Fibroblast of lung (primary cell): ENCODE measurements at regions not wholly inside any gene's neighbourhood (a gene's known extent, or its start where the extent isn't known, plus 50 kb on each side); places are given as distances from the start of the nearest gene placed in this dataset.

ENCODE experiments used
- DNase-seq, 2 donors: peaks; one replicate each; pipeline versions ENCODE4 v3.0.0 to v3.0.0-alpha.2; 2010; ENCODE audit warnings: low read depth in 2 of 2
- H2AFZ ChIP-seq: 2 replicates; pipeline ENCODE4 v1.5.1; 2012; ENCODE audit warnings: low read length, control low read depth, inconsistent platforms
- H3K27ac ChIP-seq: 2 replicates; pipeline ENCODE4 v1.5.1; 2011; ENCODE audit warnings: low read length, control low read depth; ENCODE audit not compliant: insufficient read depth
- H3K27me3 ChIP-seq: 2 replicates; pipeline ENCODE4 v1.5.1; 2011; ENCODE audit warnings: mild to moderate bottlenecking, low read length; ENCODE audit not compliant: control insufficient read depth, insufficient read depth
- H3K36me3 ChIP-seq: 2 replicates; pipeline ENCODE4 v1.5.1; 2011; ENCODE audit warnings: low read length; ENCODE audit not compliant: control insufficient read depth, insufficient read depth
- H3K4me1 ChIP-seq: 2 replicates; pipeline ENCODE4 v1.5.1; 2011; ENCODE audit warnings: low read length; ENCODE audit not compliant: control insufficient read depth, insufficient read depth; ENCODE audit errors: extremely low read depth
- H3K4me2 ChIP-seq: 2 replicates; pipeline ENCODE4 v1.5.1; 2011; ENCODE audit warnings: low read length, control low read depth; ENCODE audit not compliant: insufficient read depth; ENCODE audit errors: extremely low read depth
- H3K4me3 ChIP-seq, 4 experiments: fragments of 200-600 bp in 1 of 4; sonication (generic) in 1 of 4; replicated peaks in 1 of 4; 2 replicates each; pipeline ENCODE4 v1.5.1; 2011 to 2016; ENCODE audit warnings: low read length in 4 of 4, low read depth in 3 of 4, mild to moderate bottlenecking in 3 of 4, control low read depth in 2 of 4, inconsistent platforms in 1 of 4, mixed read lengths in 1 of 4; ENCODE audit not compliant: insufficient read depth in 1 of 4; ENCODE audit errors: control extremely low read depth in 1 of 4
- H3K79me2 ChIP-seq: 2 replicates; pipeline ENCODE4 v1.5.1; 2012; ENCODE audit warnings: mild to moderate bottlenecking, low read length, inconsistent platforms; ENCODE audit not compliant: control insufficient read depth, insufficient read depth
- H3K9ac ChIP-seq: 2 replicates; pipeline ENCODE4 v1.5.1; 2011; ENCODE audit warnings: mild to moderate bottlenecking, low read length, control low read depth; ENCODE audit not compliant: insufficient read depth
- H3K9me3 ChIP-seq: 2 replicates; pipeline ENCODE4 v1.5.1; 2012; ENCODE audit warnings: low read depth, low read length; ENCODE audit not compliant: control insufficient read depth, insufficient read depth
- H4K20me1 ChIP-seq: 2 replicates; pipeline ENCODE4 v1.5.1; 2011; ENCODE audit warnings: low read length; ENCODE audit not compliant: control insufficient read depth, insufficient read depth; ENCODE audit errors: extremely low read depth
- CTCF ChIP-seq, 2 donors: IDR thresholded peaks in 1 of 2; conservative IDR thresholded peaks in 1 of 2; 1 replicate in 1 of 2; 2 replicates in 1 of 2; pipeline ENCODE4 v1.5.1; 2011 to 2012; ENCODE audit warnings: low read length in 2 of 2, control low read depth in 1 of 2, inconsistent platforms in 1 of 2, low read depth in 1 of 2, mild to moderate bottlenecking in 1 of 2
- EZH2 ChIP-seq: IDR thresholded peaks from 2 replicates; pipeline ENCODE4 v1.5.1; 2012; ENCODE audit warnings: low read length, control low read depth, mild to moderate bottlenecking; ENCODE audit errors: missing control alignments

- no peak for DNase-seq
- no peaks in the 10 kb centered on the region for H3K79me2 ChIP-seq
- H3K9ac ChIP-seq: no peak overlapping the region
- H4K20me1 ChIP-seq: no peaks in the 10 kb centered on the region
- TF ChIP-seq EZH2: no peak
- TF ChIP-seq CTCF (conservative IDR thresholded peaks at IDR 0.05 in 1 of 2, IDR thresholded peaks at IDR 0.05 in 1 of 2; ENCODE audit: low read depth in 1 of 2, low read length in 2 of 2): no peak
- H3K27ac ChIP-seq: no peak overlapping the region
- H3K4me3 ChIP-seq: no peak overlapping the region
- H3K36me3 ChIP-seq: no peaks in the 10 kb centered on the region
- H3K4me1 ChIP-seq: no peaks in the 10 kb centered on the region
- no peak overlapping the region for H3K4me2 ChIP-seq
- H2AFZ ChIP-seq: no peak overlapping the region
- H3K27me3 ChIP-seq: no peaks in the 10 kb centered on the region
- no peaks in the 10 kb centered on the region for H3K9me3 ChIP-seq
Observed at GRCh38 chr10:44314802-44315460, 70.0 kb downstream of the CXCL12 start.

- H3K9ac ChIP-seq: no peak overlapping the region
- H3K4me1 ChIP-seq: no peaks in the 10 kb centered on the region
- no peak for TF ChIP-seq CTCF (conservative IDR thresholded peaks at IDR 0.05 in 1 of 2, IDR thresholded peaks at IDR 0.05 in 1 of 2; ENCODE audit: low read depth in 1 of 2, low read length in 2 of 2)
- TF ChIP-seq EZH2: no peak
- no peaks in the 10 kb centered on the region for H3K36me3 ChIP-seq
- H3K79me2 ChIP-seq: no peaks in the 10 kb centered on the region
- no peaks in the 10 kb centered on the region for H3K9me3 ChIP-seq
- H3K4me3 ChIP-seq: no peak overlapping the region
- no peaks in the 10 kb centered on the region for H3K27me3 ChIP-seq
- H3K4me2 ChIP-seq: no peak overlapping the region
- DNase-seq: no peak
- H2AFZ ChIP-seq: no peak overlapping the region
- no peaks in the 10 kb centered on the region for H4K20me1 ChIP-seq
- no peak overlapping the region for H3K27ac ChIP-seq
Observed at GRCh38 chr10:44313761-44314165, 71.1 kb downstream of the CXCL12 start.

GRCh38 chr10:44312401-44312800, 72.5 kb downstream of the CXCL12 start:
- no peaks in the 10 kb centered on the region for H4K20me1 ChIP-seq
- no peak overlapping the region for H3K4me2 ChIP-seq
- no peak for TF ChIP-seq EZH2
- no peak for TF ChIP-seq CTCF (conservative IDR thresholded peaks at IDR 0.05 in 1 of 2, IDR thresholded peaks at IDR 0.05 in 1 of 2; ENCODE audit: low read depth in 1 of 2, low read length in 2 of 2)
- H3K36me3 ChIP-seq: no peaks in the 10 kb centered on the region
- H3K27me3 ChIP-seq: no peaks in the 10 kb centered on the region
- no peaks in the 10 kb centered on the region for H3K9me3 ChIP-seq
- DNase-seq: no peak
- H3K27ac ChIP-seq: no peak overlapping the region
- no peak overlapping the region for H3K4me3 ChIP-seq
- H3K79me2 ChIP-seq: no peaks in the 10 kb centered on the region
- H3K9ac ChIP-seq: no peak overlapping the region
- H3K4me1 ChIP-seq: no peaks in the 10 kb centered on the region
- no peak overlapping the region for H2AFZ ChIP-seq
